ENCODE measurements at regions not wholly inside any gene's neighbourhood (a gene's known extent, or its start where the extent isn't known, plus 50 kb on each side); places are given as distances from the start of the nearest gene placed in this dataset.

DNA sequence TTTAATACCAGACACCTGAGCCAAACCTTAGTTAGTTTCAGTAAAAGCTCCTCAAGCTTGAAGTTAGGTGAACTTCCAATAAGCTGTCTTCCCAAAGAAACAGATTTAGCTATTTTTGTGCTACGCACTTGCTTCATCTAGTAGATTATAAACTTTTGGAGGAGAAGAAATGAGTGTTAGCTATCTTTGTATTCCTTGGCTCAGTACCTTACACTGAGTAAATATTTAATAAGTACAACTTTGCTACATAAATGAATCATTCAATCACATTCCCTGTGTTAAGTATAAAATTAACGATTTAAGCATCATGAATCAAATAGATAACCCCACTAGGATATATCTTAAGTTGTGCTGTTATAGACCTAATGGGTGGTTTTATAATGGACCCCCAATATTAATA is 307.0 kb downstream of the PCNX1 start:
- Histone ChIP-seq H3K4me3 (no peak overlapping the region), H3K9me3 (peaks cover 0 to 4% (median 0%) of the 10 kb centered on the region in 4 donors), H3K27ac (replicated peaks in 1 of 4) (no peak overlapping the region), H3K27me3 (no peaks in the 10 kb centered on the region), H3K4me1 (peaks cover 0 to 15% (median 2%) of the 10 kb centered on the region in 4 donors), H3K36me3 (no peaks in the 10 kb centered on the region)
- intact Hi-C loops (cut with DNase I), result no loop called here
- TF ChIP-seq, protein P1, sequence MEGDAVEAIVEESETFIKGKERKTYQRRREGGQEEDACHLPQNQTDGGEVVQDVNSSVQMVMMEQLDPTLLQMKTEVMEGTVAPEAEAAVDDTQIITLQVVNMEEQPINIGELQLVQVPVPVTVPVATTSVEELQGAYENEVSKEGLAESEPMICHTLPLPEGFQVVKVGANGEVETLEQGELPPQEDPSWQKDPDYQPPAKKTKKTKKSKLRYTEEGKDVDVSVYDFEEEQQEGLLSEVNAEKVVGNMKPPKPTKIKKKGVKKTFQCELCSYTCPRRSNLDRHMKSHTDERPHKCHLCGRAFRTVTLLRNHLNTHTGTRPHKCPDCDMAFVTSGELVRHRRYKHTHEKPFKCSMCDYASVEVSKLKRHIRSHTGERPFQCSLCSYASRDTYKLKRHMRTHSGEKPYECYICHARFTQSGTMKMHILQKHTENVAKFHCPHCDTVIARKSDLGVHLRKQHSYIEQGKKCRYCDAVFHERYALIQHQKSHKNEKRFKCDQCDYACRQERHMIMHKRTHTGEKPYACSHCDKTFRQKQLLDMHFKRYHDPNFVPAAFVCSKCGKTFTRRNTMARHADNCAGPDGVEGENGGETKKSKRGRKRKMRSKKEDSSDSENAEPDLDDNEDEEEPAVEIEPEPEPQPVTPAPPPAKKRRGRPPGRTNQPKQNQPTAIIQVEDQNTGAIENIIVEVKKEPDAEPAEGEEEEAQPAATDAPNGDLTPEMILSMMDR (IDR thresholded peaks at IDR 0.05), result no peak
- TF ChIP-seq EP300 (IDR thresholded peaks at IDR 0.05) (no peak), POLR2A (IDR thresholded peaks at IDR 0.05; ENCODE audit: low read depth) (no peak), POLR2AphosphoS5 (IDR thresholded peaks at IDR 0.05) (no peak)
- 59% methylated on average over 2 of the region's 2 CpGs for WGBS
- no peak for DNase-seq (ENCODE audit: extremely low spot score)

DNA sequence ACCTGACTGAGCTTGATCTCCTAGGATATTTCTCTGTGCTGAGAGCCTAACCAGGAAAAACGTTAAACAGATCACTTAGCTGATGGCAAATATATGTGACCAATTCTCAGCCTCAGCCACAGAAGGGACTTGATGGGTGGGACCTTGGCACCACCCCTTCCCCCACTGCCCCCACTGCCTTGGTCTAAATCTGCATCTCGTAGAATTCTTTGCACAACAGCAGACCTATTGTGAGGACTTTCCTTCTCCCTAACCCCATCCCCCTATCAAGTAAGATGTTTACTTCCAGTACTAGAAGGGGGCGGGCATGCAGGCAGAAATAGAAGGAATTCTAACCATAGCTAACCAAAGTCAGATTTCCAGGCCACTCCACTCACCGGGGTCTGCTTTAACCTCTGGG is 313.2 kb downstream of the PCNX1 start:
- H3K27me3 ChIP-seq, result no peaks in the 10 kb centered on the region
- intact Hi-C loops (cut with DNase I), result no loop called here
- TF ChIP-seq, protein P1 (IDR thresholded peaks at IDR 0.05), result no peak
- TF ChIP-seq EP300 (IDR thresholded peaks at IDR 0.05) (no peak), POLR2AphosphoS5 (IDR thresholded peaks at IDR 0.05) (no peak), POLR2A (IDR thresholded peaks at IDR 0.05; ENCODE audit: low read depth) (no peak)
- no peak for DNase-seq (ENCODE audit: extremely low spot score)
- H3K36me3 ChIP-seq, result no peaks in the 10 kb centered on the region
- no peak overlapping the region for H3K27ac ChIP-seq (replicated peaks in 1 of 4)
- 52% methylated on average over 4 of the region's 4 CpGs for WGBS
- H3K9me3 ChIP-seq, result peaks cover 0 to 4% (median 0%) of the 10 kb centered on the region in 4 donors
- no peak overlapping the region for H3K4me3 ChIP-seq
- no peaks in the 10 kb centered on the region for H3K4me1 ChIP-seq

DNA sequence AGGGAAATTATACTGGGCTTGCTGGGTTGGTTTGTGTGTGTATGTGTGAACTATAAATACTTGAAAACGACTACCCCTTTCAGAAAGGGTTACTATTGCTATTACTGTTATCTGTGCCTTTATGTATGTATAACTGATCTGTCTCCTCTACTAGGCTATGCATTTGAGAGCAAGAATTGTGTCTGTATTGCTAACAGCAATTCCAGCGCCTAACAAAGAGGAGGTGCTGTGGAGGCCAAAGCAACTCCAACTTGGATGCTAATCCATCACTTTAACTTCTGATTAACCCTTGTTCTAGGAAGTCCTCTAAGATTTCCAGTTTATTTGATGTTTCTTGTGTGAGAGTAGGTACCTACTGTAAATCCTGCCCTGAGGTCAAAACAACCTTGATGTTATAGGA is 313.9 kb downstream of the PCNX1 start:
- no peak for DNase-seq (ENCODE audit: extremely low spot score)
- Histone ChIP-seq H3K27me3 (no peaks in the 10 kb centered on the region), H3K36me3 (no peaks in the 10 kb centered on the region), H3K9me3 (peaks cover 0 to 4% (median 0%) of the 10 kb centered on the region in 4 donors), H3K4me3 (no peak overlapping the region), H3K4me1 (no peaks in the 10 kb centered on the region), H3K27ac (replicated peaks in 1 of 4) (no peak overlapping the region)
- 78% methylated on average over 2 of the region's 2 CpGs for WGBS
- no peak for TF ChIP-seq EP300 (IDR thresholded peaks at IDR 0.05)
- TF ChIP-seq POLR2AphosphoS5 (IDR thresholded peaks at IDR 0.05), result no peak
- TF ChIP-seq POLR2A (IDR thresholded peaks at IDR 0.05; ENCODE audit: low read depth), result no peak
- TF ChIP-seq, protein P1 (IDR thresholded peaks at IDR 0.05), result no peak
- intact Hi-C loops (cut with DNase I), result no loop called here

DNA sequence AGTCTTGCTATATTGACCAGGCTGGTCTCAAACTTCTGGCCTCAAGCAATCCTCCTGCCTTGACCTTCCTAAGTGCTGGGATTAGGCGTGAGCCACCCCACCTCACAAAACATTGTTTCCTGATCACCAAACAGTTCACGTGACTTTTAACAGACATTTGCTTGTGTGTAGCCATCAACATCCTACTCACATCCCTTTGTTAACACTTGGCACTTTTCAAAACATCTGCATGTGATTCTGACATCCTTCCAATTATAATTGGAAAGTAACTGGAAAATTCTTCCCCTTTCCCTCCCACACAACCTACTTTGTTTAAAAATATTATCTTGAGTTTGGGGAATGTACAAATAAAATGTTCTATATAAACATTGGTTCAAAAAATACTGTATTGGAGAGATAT is 317.9 kb downstream of the PCNX1 start:
- Histone ChIP-seq H3K4me3 (no peak overlapping the region), H3K36me3 (no peaks in the 10 kb centered on the region), H3K4me1 (no peaks in the 10 kb centered on the region), H3K27me3 (no peaks in the 10 kb centered on the region), H3K27ac (replicated peaks in 1 of 4) (no peak overlapping the region), H3K9me3 (no peaks in the 10 kb centered on the region)
- TF ChIP-seq POLR2A (IDR thresholded peaks at IDR 0.05; ENCODE audit: low read depth) (no peak), EP300 (IDR thresholded peaks at IDR 0.05) (no peak), POLR2AphosphoS5 (IDR thresholded peaks at IDR 0.05) (no peak)
- TF ChIP-seq, protein P1 (IDR thresholded peaks at IDR 0.05), result no peak
- DNase-seq (ENCODE audit: extremely low spot score), result no peak
- intact Hi-C loops (cut with DNase I), result no loop called here
- WGBS, result 48% methylated on average over 2 of the region's 2 CpGs

DNA sequence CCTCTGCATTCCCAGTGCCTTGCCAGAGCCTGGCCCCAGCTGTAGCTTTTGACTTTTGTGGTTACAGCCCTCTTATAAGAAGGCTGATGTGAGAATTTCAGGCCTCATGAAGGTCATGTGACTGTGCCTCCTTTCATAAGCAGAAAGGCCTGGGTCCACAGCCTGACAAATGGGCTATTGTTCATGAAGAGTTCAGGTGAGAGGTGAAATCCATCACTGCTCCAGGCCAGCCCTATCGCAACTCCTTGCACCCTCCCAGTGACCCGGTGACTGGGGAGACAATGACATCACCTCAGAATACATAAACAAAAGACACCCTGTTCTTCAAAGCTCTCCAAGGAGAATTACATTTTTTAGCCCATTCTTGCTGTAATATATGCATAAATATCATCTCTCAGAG is 321.5 kb downstream of the PCNX1 start:
- H3K4me3 ChIP-seq, result no peak overlapping the region
- TF ChIP-seq POLR2A (IDR thresholded peaks at IDR 0.05; ENCODE audit: low read depth) (no peak), EP300 (IDR thresholded peaks at IDR 0.05) (no peak), POLR2AphosphoS5 (IDR thresholded peaks at IDR 0.05) (no peak)
- TF ChIP-seq, protein P1 (IDR thresholded peaks at IDR 0.05), result no peak
- no peaks in the 10 kb centered on the region for H3K9me3 ChIP-seq
- intact Hi-C loops (cut with DNase I), result no loop called here
- H3K4me1 ChIP-seq, result no peaks in the 10 kb centered on the region
- no peaks in the 10 kb centered on the region for H3K36me3 ChIP-seq
- no peak overlapping the region for H3K27ac ChIP-seq (replicated peaks in 1 of 4)
- no peaks in the 10 kb centered on the region for H3K27me3 ChIP-seq
- DNase-seq (ENCODE audit: extremely low spot score), result no peak
- WGBS, result 60% methylated on average over 2 of the region's 2 CpGs

Data from esophagus muscularis mucosa (tissue), 4 donors.